Smooth muscle cell of the brain vasculature (primary cell): ENCODE measurements at regions not wholly inside any gene's neighbourhood (a gene's known extent, or its start where the extent isn't known, plus 50 kb on each side); places are given as distances from the start of the nearest gene placed in this dataset.
"Not testable (repeated sequence)": the region's sequence is repeated elsewhere in the genome, so short reads cannot be mapped to it uniquely, and the experiment has no call there.

Experiments
- DNase-seq: peaks from one replicate; pipeline ENCODE4 v3.0.0-alpha.2; 2012; ENCODE audit warnings: low read depth, low spot score

GRCh38 chr11:109043315-109043714 is 378.4 kb downstream of the DDX10 start:
- no peak for DNase-seq

- no peak for DNase-seq
These were observed 375.6 kb upstream of the C11orf87 start for GRCh38 chr11:109046284-109046992.

GRCh38 chr11:109048098-109048497 is 373.9 kb upstream of the C11orf87 start:
- no peak for DNase-seq

- DNase-seq, result no peak
These were observed 370.8 kb upstream of the C11orf87 start for GRCh38 chr11:109051200-109051599.

- no peak for DNase-seq
These were observed 362.6 kb upstream of the C11orf87 start for GRCh38 chr11:109059402-109059801.

GRCh38 chr11:109061394-109061793 is 360.6 kb upstream of the C11orf87 start:
- DNase-seq, result no peak

- DNase-seq, result peak; percentile 20
These were observed 359.5 kb upstream of the C11orf87 start for GRCh38 chr11:109062445-109062844.

- no peak for DNase-seq
These were observed 359.1 kb upstream of the C11orf87 start for GRCh38 chr11:109062871-109063270.

- DNase-seq, result not testable (repeated sequence)
These were observed 357.2 kb upstream of the C11orf87 start for GRCh38 chr11:109064618-109065311.

GRCh38 chr11:109071262-109071661 is 350.7 kb upstream of the C11orf87 start:
- no peak for DNase-seq

- no peak for DNase-seq
These were observed 350.1 kb upstream of the C11orf87 start for GRCh38 chr11:109071712-109072524.

GRCh38 chr11:109073032-109073822 is 348.8 kb upstream of the C11orf87 start:
- DNase-seq, result no peak

- no peak for DNase-seq
These were observed 346.0 kb upstream of the C11orf87 start for GRCh38 chr11:109075976-109076375.

GRCh38 chr11:109076870-109077269 is 345.1 kb upstream of the C11orf87 start:
- DNase-seq, result no peak

- no peak for DNase-seq
These were observed 344.6 kb upstream of the C11orf87 start for GRCh38 chr11:109077291-109077920.

- no peak for DNase-seq
These were observed 336.1 kb upstream of the C11orf87 start for GRCh38 chr11:109085708-109086373.

- no peak for DNase-seq
These were observed 335.1 kb upstream of the C11orf87 start for GRCh38 chr11:109086931-109087330.

- no peak for DNase-seq
These were observed 333.9 kb upstream of the C11orf87 start for GRCh38 chr11:109088086-109088485.

- no peak for DNase-seq
These were observed 332.8 kb upstream of the C11orf87 start for GRCh38 chr11:109089144-109089543.

GRCh38 chr11:109093354-109093753 is 328.6 kb upstream of the C11orf87 start:
- DNase-seq, result no peak

GRCh38 chr11:109096266-109096665 is 325.7 kb upstream of the C11orf87 start:
- DNase-seq, result no peak
